GM18499 (cell line): ENCODE measurements at regions not wholly inside any gene's neighbourhood (a gene's known extent, or its start where the extent isn't known, plus 50 kb on each side); places are given as distances from the start of the nearest gene placed in this dataset.
"Not testable (repeated sequence)": the region's sequence is repeated elsewhere in the genome, so short reads cannot be mapped to it uniquely, and the experiment has no call there.

Experiments used
- ATAC-seq: cut with Tn5 transposase; IDR thresholded peaks from one replicate; pipeline ENCODE4 v1.9.1; 2021; ENCODE audit warnings: moderate number of reproducible peaks; ENCODE audit not compliant: insufficient read depth, unreplicated experiment

- no peak for ATAC-seq
Measured at GRCh38 chr12:124676714-124677462, 109.5 kb upstream of the NCOR2 start.

- ATAC-seq: no peak
Measured at GRCh38 chr12:124675881-124676713, 108.7 kb upstream of the NCOR2 start.

- ATAC-seq: no peak
Measured at GRCh38 chr12:124674937-124675336, 107.5 kb upstream of the NCOR2 start.

GRCh38 chr12:124673801-124674617 is 106.6 kb upstream of the NCOR2 start:
- no peak for ATAC-seq

- ATAC-seq: not testable (repeated sequence)
Measured at GRCh38 chr12:124669271-124669721, 101.9 kb upstream of the NCOR2 start.

GRCh38 chr12:124668602-124669001 is 101.2 kb upstream of the NCOR2 start:
- ATAC-seq: no peak

- ATAC-seq: no peak
Measured at GRCh38 chr12:124667506-124668326, 100.3 kb upstream of the NCOR2 start.

- no peak for ATAC-seq
Measured at GRCh38 chr12:124666722-124667259, 99.4 kb upstream of the NCOR2 start.

- ATAC-seq: no peak
Measured at GRCh38 chr12:124665511-124665910, 98.1 kb upstream of the NCOR2 start.

GRCh38 chr12:124664395-124665111 is 97.1 kb upstream of the NCOR2 start:
- no peak for ATAC-seq

GRCh38 chr12:124663771-124664366 is 96.5 kb upstream of the NCOR2 start:
- no peak for ATAC-seq

- no peak for ATAC-seq
Measured at GRCh38 chr12:124663206-124663605, 95.8 kb upstream of the NCOR2 start.

- ATAC-seq: no peak
Measured at GRCh38 chr12:124661341-124661740, 93.9 kb upstream of the NCOR2 start.

GRCh38 chr12:124660851-124661250 is 93.4 kb upstream of the NCOR2 start:
- ATAC-seq: no peak

- ATAC-seq: no peak
Measured at GRCh38 chr12:124658806-124659402, 91.5 kb upstream of the NCOR2 start.

- ATAC-seq: no peak
Measured at GRCh38 chr12:124658302-124658701, 90.9 kb upstream of the NCOR2 start.

GRCh38 chr12:124656947-124657434 is 89.6 kb upstream of the NCOR2 start:
- ATAC-seq: no peak
